ENCODE measurements at regions not wholly inside any gene's neighbourhood (a gene's known extent, or its start where the extent isn't known, plus 50 kb on each side); places are given as distances from the start of the nearest gene placed in this dataset.
"Not testable (repeated sequence)": the region's sequence is repeated elsewhere in the genome, so short reads cannot be mapped to it uniquely, and the experiment has no call there.

GRCh38 chr1:229017091-229017490 lies 253.8 kb upstream of the RAB4A start:
- no peak for DNase-seq

GRCh38 chr1:229018674-229019295 lies 252.1 kb upstream of the RAB4A start:
- DNase-seq: no peak

GRCh38 chr1:229019663-229020271 lies 251.1 kb upstream of the RAB4A start:
- no peak for DNase-seq

- not testable (repeated sequence) for DNase-seq
Observed at GRCh38 chr1:229021034-229021433, 249.9 kb upstream of the RAB4A start.

- DNase-seq: no peak
Observed at GRCh38 chr1:229022595-229023333, 248.1 kb upstream of the RAB4A start.

GRCh38 chr1:229023651-229024300 lies 247.1 kb upstream of the RAB4A start:
- no peak for DNase-seq

GRCh38 chr1:229024528-229025130 lies 246.3 kb upstream of the RAB4A start:
- DNase-seq: no peak

- no peak for DNase-seq
Observed at GRCh38 chr1:229025576-229025975, 245.3 kb upstream of the RAB4A start.

- DNase-seq: no peak
Observed at GRCh38 chr1:229027158-229027557, 243.8 kb upstream of the RAB4A start.

- DNase-seq: no peak
Observed at GRCh38 chr1:229027622-229028182, 243.2 kb upstream of the RAB4A start.

- DNase-seq: no peak
Observed at GRCh38 chr1:229028544-229028943, 242.4 kb upstream of the RAB4A start.

GRCh38 chr1:229028987-229029878 lies 241.7 kb upstream of the RAB4A start:
- DNase-seq: no peak

- no peak for DNase-seq
Observed at GRCh38 chr1:229029879-229030235, 241.1 kb upstream of the RAB4A start.

- DNase-seq: no peak
Observed at GRCh38 chr1:229030630-229031029, 240.3 kb upstream of the RAB4A start.

- DNase-seq: no peak
Observed at GRCh38 chr1:229031061-229031460, 239.8 kb upstream of the RAB4A start.

- no peak for DNase-seq
Observed at GRCh38 chr1:229031481-229032341, 239.2 kb upstream of the RAB4A start.

GRCh38 chr1:229032375-229032774 lies 238.5 kb upstream of the RAB4A start:
- no peak for DNase-seq

- no peak for DNase-seq
Observed at GRCh38 chr1:229033480-229033879, 237.4 kb upstream of the RAB4A start.

GRCh38 chr1:229034342-229034741 lies 236.6 kb upstream of the RAB4A start:
- no peak for DNase-seq

GRCh38 chr1:229035054-229035747 lies 235.7 kb upstream of the RAB4A start:
- DNase-seq: no peak
